ENCODE measurements at regions not wholly inside any gene's neighbourhood (a gene's known extent, or its start where the extent isn't known, plus 50 kb on each side); places are given as distances from the start of the nearest gene placed in this dataset.

DNA sequence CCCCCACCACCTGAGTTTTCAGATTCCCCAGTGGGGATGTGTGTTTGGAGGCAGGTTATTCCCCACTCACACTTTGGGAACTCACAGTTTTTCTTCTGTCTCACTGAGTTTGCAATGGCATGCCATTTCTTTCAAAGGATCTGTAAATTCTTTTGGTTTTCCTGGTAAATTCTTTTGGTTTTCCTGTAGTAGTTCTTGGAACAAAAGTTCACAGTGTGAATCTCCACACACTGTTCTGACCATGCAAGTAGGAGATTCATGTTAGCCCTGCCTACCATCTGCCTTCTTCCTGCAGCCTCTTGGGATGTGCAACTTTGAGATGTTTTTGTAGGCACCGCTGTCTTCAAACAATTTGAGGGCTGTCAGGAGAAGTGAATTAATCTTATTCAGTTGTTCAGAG, 165.6 kb upstream of the OGFRL1 start:
- no peak for DNase-seq (ENCODE audit: low read depth)

DNA sequence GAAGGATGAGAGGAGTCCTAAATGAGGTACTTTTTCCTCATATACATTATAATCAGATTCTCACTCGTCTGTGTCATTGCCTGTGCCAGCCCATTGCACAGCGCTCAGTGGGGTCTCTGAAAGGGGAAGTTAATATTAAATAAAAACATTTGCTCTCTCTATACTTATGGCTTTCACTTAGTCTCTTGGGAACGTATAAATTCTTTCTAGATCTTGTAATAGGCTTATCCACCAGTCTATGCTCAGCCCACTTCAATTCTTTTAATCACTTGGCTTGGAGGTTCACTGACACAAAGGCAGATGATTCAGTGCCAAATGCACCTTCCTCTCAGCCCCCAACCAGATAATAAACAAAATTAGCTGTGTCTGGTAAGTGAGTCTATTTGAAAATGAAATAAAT, 164.3 kb upstream of the OGFRL1 start:
- no peak for DNase-seq (ENCODE audit: low read depth)

DNA sequence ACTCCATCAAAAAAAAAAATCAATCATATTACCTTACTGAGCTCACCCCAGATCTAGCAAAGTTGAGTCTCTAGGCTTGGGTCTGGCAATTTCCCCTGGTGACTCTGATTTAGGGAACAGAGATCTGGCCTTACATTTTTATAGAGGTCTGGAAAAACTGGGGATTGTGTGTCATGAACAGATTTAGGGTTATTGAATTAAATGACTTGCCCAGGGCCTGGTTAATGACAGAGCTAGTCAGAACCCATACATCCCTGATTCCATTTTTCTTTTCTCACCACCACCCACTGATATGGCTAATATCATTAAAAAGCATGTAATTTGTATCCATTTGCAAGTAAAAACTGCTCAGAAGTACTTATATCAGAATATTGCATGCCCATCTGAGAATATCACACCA, 163.4 kb upstream of the OGFRL1 start:
- DNase-seq (ENCODE audit: low read depth): no peak

DNA sequence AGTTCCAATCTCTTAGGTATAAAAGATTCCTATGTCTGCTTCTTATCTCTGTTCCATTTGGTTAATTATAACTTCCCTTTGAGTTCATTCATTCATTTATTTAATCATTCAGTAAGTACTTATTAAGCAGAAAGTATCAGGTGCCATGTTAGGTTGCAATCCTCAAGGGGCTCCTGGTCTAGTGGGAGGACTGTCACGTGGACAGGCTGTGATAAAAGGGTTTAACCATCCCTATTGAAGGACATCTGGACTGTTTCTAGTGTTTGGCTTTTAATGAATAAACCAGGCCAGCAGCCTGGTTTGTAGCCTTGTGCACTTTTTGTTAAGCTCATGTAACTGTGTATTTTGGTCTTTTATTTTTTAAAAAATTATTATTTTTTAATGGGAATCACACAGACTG, 162.1 kb upstream of the OGFRL1 start:
- DNase-seq (ENCODE audit: low read depth): no peak

DNA sequence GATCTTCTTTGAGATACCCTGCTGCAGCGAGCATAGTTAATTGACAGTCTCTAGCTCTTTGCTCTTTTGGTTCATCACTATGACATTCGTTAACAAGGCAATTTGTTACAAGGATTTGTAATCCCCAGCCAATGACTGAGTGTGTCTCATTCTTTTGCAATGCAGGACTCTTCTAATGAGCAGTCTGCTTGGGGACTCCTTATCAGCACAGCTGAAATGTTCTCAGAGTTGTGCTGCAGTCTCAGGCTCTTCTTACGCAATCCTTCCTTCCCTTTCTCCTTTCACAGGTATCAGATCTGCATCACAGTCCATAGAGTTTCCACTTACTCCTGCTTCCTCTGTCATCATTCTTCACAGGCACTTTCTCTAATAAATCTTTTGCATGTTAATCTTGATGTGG, 161.2 kb upstream of the OGFRL1 start:
- DNase-seq (ENCODE audit: low read depth): no peak

DNA sequence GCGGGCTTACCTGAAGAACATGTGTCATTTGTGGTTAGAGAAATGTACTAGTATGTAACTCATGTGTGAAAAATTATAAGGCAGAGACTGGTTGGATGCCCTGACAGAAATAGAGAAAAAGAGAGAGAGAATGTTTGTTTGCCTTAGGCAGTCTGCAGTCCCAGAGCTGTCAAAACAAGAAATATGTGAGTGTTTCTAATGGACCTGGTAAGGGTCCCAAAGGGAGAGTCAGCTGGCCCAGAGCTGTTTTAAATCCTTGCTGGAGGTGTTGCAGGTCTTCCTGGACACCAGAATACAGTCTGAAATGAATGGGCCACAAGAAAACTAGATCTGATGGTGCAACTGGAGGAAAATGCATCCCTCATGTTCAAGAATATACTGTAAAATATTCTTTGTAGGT, 158.3 kb upstream of the OGFRL1 start:
- DNase-seq (ENCODE audit: low read depth): no peak

DNA sequence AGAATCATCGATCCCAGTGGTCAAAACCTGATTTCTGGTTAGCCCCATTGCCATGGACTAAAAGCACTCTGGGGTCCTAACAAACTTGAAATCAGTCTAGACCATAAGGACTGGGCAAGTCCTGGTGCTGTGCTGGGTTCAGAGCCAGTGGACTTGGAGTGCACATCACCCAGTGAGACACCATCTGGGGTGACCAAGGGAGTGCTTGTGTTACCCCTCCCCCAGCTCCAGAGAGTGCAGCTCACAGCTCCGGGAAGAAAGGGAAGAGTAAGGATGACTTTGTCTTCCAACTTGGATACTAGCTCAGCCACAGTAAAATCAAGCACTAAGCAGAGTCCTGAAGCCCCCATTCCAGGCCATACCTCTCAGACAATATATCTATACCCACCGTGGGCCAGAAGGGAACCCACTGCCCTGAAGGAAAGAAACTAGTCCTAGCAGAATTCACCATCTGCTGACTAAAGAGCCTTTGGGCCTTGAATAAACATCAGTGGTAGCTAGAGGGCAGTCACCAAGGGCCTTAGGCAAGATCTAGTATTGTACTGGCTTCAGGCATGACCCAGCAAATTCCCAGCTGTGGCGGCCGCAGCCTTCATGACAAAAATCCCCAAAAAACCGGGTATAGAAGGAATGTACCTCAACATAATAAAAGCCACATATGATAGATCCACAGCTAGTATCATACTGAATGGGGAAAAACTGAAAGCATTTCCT, 153.5 kb upstream of the OGFRL1 start:
- DNase-seq (ENCODE audit: low read depth): no peak

DNA sequence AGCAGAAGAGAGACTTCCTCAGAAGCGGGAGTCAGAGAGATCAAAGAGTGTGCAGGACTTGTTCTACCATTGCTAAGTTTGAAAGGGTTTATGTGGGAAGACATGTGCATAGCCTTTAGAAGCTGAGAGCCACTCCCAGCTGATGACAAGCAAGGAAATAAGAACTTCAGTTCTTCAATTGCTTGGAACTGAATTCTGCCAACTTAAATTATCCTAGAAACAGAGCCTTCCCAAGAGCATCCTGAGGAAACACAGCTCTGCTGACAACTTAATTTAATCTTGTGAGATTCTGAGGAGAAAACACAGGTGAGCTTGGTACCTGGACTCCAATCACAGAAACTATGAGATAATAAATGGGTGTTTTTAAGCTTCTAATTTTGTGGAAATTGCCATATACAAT, 150.6 kb upstream of the OGFRL1 start:
- no peak for DNase-seq (ENCODE audit: low read depth)

DNA sequence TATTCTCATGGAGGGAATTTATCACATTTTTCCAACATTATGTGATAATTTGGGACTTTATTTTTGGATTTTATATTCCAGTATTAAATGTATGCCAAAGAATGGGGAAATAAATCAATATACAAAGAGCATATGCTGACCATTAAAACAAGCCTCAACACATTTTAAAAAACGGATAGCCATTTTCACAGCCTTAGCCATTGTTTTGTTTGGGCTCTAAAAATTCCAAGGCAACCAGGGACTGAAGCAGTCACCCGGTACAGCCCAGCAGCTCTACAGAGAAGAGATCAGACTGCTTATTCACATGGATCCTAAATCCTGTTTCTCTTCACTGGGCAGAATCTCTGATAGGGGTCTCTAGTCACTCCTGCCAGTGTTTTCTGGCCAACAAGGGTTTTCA, 150.2 kb upstream of the OGFRL1 start:
- DNase-seq (ENCODE audit: low read depth): no peak

DNA sequence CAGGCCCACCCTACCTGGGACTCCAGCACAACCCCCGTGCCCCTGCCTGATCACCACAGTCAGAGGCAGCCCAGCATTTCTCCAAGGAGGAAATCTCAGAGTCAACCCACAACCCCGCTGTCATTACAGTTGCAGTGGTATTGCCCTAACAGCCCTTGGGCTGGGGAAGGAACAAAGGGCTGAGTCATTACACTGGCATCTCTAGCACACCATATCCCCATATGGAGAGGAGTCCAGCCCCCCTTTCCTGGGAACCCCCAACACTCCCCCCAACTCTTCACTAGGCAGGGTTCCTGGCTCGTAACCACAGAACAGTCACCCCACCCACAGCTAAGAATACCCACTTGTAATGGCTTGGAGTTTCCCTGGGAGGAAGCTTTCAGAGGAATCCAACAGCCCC, 149.4 kb upstream of the OGFRL1 start:
- no peak for DNase-seq (ENCODE audit: low read depth)

DNA sequence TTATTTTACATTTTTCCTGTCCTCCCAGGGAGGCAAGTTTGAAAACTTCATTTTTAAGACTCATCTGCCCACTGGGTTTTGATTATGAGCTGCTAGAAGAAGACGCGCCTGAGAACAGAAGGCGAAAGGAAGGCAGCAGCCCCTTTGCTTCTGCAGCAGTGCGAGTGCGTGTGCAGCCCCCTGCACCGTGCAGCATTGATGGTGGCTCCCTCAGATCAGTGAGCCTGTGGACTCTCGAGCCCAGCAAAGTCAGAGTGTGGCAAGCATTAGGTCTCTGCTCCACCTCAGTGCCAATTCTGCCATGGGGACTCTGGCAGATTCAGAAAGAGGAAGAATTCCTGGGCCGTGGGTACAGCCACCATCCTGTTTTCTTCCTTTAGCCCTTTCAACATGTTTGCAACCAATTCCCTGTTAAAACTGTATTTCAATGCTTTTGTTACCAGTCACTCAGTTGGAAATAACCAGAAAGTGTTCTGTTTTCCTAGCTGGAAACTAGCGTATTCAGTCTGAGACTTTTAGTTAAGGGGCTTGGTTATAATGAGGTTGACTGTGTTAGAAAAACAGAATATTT, 134.8 kb upstream of the OGFRL1 start:
- DNase-seq (ENCODE audit: low read depth): no peak

DNA sequence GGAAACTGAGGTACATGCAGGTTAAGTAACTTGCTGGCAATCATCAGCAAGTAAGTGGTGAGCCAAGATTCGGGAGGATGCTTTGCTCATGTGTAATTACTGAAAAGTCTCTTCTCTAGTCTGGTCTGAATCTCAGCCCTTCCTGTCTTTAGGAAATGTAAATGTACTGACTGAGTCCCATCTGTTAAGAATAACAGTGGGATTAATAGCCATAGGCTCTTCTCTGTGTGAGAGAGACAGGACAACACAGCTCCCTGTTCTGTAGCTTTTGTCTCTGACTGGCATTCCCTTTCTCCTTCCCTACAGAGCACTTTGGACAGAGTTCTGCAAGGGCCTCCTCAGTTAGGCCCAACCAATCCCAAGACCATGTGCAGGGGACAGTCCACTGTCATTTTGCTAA, 131.3 kb upstream of the OGFRL1 start:
- no peak for DNase-seq (ENCODE audit: low read depth)

DNA sequence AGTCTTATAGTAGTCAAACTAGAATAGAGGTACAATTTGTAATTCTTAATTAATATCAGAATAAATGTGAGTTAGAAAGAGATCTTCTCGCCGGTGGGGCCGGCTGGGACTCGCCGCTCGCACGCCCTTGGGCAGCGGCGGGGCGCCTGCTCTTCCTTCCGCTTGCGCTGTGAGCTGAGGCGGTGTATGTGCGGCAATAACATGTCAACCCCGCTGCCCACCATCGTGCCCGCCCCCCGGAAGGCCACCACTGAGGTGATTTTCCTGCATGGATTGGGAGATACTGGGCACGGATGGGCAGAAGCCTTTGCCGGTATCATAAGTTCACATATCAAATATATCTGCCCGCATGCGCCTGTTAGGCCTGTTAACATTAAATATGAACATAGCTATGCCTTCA, 123.7 kb upstream of the OGFRL1 start:
- no peak for DNase-seq (ENCODE audit: low read depth)

DNA sequence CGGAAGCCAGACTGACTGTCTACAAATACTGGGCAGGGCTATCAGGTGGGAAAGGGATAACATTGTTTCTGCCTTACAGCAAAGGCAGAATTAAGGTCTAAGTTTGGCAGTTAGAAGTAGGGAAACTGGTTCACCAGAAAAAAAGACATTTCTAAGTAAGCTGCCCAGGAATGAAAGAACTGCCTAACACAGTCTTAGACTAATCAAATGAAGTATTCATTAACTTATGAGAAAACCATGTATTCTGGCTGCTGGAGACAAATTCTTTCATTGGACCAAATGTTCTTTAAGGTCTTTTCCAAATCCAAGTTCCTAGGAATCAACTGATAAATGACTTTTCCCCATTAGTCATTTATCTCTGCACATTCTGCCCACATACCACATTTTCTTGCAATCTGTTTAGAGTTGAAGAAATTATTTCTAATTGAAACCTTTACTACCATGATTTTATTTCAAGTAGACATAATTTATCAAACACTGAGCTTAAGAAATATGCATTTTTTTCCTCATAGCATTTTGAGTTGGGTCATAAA, 120.3 kb upstream of the OGFRL1 start:
- no peak for DNase-seq (ENCODE audit: low read depth)

DNA sequence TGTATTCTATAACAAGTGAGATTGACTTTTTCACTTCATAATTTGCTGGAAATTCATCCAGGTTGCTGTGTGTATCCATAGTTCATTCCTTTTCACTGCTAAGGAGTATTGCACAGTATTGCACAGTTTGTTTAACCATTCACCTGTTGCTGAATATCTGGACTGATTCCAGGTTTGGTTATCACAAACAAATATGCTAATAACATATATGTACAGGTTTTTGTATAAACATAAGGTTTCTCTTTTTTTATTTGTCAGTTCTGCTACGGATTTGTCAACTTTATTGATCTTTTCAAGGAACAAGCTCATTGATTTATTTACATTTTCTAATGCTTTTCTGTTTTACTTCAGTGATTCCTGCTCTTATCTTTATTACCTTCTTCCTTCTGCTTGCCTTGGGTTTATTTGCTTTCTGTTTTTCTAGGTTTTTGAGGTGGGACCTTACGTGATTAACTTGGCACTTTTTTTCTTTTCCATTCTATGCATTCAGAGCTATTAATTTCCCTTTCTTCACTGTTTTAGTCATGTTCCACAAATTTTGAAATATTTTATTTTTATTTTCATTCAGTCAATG, 117.0 kb upstream of the OGFRL1 start:
- DNase-seq (ENCODE audit: low read depth): no peak

DNA sequence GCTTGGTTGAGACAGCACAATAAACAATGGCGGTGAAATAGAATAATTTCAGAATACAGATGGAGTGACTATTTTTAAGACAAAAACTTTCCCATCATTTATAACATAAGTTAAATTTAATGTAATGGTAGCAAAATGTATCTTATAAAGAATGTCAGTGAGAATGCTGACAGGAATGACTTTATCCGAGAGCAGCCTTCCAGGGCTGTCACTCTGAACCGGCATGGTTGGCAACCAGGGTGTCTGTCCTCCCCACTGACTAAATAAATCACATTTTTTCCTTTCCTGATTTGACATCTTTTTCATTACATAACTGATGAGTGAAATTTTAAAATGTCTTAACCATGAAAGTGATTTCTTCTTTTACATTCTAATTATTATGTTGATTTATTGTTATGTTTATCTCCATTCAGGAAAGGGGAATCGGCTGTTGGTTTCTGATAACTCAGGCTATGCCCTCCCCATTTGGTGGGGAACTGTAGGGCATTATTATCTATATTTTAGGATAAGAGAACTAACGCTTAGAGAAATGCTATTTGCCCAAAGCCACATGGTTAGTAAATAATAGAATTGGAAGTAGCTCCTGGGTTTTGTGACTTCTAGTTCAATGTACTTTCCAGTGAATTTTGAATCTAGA, 109.2 kb upstream of the OGFRL1 start:
- DNase-seq (ENCODE audit: low read depth): no peak

DNA sequence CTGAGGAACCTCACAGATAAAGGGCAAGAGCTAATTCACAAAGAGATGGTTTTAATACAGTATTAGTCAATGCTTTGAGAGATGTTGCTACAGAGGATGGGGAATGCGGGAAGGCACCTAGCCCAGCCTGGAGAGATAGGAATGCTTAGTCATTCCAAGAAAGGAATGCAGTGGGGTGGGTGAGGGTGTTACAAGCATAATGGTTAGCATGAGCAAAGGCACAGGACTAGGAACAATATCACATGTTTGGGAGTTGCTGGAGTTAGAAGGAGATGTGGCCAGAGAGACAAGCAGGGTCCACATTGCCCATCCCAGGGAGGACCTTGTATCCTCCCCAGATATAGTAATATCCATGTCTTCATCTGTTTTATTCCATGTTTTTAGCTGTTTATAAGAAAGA, 107.0 kb upstream of the OGFRL1 start:
- DNase-seq (ENCODE audit: low read depth): no peak

DNA sequence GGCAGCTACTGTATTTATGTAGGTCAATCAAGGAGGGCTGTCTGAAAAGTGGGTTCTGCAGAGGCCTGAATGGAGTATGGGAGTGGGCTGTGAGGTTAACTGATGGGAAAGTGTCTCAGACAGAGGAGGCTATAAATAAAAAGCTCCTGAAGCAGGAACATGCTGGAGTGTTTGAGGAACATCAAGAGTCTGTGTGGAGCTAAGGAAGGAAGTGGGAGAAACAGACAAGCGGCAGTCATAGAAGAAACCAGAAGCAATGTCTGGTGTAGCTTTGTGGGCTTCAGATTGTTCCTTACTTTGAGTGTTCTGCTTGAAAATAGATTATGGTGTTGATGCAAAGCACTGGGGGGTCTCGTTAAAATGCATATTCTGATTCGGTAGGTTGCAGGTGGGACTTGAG, 101.5 kb upstream of the OGFRL1 start:
- DNase-seq (ENCODE audit: low read depth): no peak

DNA sequence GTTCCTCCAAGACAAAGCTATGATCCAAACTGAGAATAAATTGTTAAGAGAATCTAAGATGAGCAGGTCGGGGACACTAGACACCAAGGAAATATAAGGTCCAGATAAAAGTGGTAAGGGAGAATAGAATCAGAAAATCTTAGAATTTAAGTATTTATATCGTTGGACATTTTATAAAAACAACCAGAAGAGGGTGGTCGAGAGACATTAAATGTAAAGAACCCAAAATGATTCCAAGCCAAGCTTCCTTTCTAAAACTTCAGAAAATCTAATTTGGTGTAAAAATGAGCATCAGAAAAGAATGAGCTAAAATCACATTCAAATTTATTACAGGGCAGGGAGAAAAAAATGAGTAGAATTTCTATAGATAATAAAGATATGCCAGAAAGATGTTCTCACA, 97.8 kb upstream of the OGFRL1 start:
- no peak for DNase-seq (ENCODE audit: low read depth)

DNA sequence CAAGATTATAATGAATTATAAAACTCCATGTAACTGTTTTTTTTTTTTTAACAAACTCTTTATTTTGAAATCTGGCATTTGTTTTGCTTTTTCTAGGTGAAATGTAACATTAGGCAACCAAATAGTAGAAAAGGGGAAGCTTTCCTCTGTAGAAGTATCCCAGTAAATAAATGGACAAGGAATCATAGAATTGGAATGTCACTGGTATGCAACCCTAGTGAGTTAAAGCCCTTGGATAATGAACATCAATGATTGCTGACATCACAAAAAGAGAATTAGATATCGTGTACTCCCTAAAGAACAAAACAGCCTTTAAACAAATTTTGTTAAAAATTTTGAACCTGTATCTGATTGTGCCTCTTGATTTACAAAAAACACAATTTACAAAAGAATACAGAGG, 93.9 kb upstream of the OGFRL1 start:
- DNase-seq (ENCODE audit: low read depth): no peak

DNA sequence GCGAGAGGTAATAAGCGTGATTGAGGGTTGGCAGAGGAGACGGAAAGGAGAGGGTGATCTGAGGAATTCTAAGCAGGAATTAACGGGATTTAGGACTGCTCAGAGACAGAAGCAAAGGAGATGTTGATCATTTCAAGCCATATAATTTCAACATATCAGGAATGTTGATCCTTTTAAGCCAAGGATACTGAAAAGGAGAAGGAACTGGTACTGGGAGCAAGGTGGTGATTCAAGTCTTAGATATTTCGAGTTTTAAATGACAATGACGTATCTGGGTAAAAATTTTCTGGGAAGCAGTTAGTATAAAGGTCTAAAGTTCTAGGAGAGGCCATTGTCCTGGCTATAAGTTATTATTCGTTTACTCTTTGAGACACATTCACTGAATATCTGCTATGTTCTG, 91.3 kb upstream of the OGFRL1 start:
- DNase-seq (ENCODE audit: low read depth): no peak

DNA sequence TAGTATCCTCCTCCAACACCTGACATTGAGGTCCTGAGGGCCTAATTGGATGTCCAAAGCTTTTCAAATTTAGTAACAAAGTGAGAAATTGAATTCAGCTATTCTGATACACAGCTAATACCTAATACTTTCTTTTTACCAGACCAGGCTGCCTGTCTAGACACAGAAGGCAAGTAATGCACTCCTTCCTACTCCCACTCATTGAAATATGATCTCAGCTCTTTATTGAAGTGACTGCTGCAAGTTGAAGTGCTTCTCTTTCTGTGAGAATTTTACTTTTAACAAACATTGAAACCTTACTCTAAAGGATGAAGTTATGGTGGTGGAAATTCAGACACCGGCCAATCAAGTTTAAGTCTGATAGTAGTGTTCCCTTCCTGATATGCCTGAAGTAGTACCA, 90.8 kb upstream of the OGFRL1 start:
- no peak for DNase-seq (ENCODE audit: low read depth)

DNA sequence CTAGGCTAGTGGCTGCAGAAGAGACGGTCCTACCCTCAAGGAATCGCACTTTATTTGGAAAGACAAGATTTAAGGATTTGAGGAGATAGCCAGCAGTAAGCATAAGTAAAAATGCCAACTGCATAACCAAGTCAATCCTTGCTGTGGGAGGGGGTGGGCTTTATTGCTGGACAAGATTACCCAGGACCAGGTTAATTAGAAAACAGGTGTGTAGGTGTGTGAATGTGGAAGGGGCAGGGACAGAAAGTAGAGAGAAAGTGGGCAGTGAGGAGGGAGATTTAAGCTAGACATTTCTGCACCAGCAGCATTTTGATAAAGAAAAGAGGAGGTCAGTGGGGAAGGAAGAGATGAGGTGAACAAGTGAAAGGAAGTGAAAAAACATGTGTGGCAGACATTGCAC, 89.7 kb upstream of the OGFRL1 start:
- DNase-seq (ENCODE audit: low read depth): no peak

All from stromal cell of bone marrow (primary cell).